ENCODE measurements at regions not wholly inside any gene's neighbourhood (a gene's known extent, or its start where the extent isn't known, plus 50 kb on each side); places are given as distances from the start of the nearest gene placed in this dataset.

GRCh38 chr11:90818196-90818745 is 595.4 kb upstream of the CHORDC1 start:
- Histone ChIP-seq H3K9ac (ENCODE audit: low read length in 5 of 5) (no peak overlapping the region), H3K9me3 (ENCODE audit: control insufficient read depth in 5 of 5, low read length in 5 of 5) (no peaks in the 10 kb centered on the region), H3K27ac (ENCODE audit: low read depth, low read length) (no peak overlapping the region)

GRCh38 chr11:90809581-90809980 is 586.7 kb upstream of the CHORDC1 start:
- peaks cover 0 to 4% (median 0%) of the 10 kb centered on the region in 5 donors for H3K9me3 ChIP-seq (ENCODE audit: control insufficient read depth in 5 of 5, low read length in 5 of 5)
- no peak overlapping the region for H3K27ac ChIP-seq (ENCODE audit: low read depth, low read length)
- H3K9ac ChIP-seq (ENCODE audit: low read length in 5 of 5): no peak overlapping the region
- H3K27me3 ChIP-seq (ENCODE audit: control insufficient read depth in 5 of 5, insufficient read depth in 4 of 5, low read length in 5 of 5): no peaks in the 10 kb centered on the region
- H3K4me1 ChIP-seq (ENCODE audit: control insufficient read depth in 5 of 5, insufficient read depth in 5 of 5, low read length in 5 of 5): no peaks in the 10 kb centered on the region
- H3K4me3 ChIP-seq (ENCODE audit: low read depth in 1 of 5, low read length in 5 of 5): no peak overlapping the region
- H3K36me3 ChIP-seq (ENCODE audit: control insufficient read depth in 5 of 5, insufficient read depth in 5 of 5, low read length in 5 of 5): no peaks in the 10 kb centered on the region

More at GRCh38 chr11:90818196-90818745, 595.4 kb upstream of the CHORDC1 start:
- no peak overlapping the region for H3K4me3 ChIP-seq (ENCODE audit: low read depth in 1 of 5, low read length in 5 of 5)
- no peaks in the 10 kb centered on the region for H3K36me3 ChIP-seq (ENCODE audit: control insufficient read depth in 5 of 5, insufficient read depth in 5 of 5, low read length in 5 of 5)
- no peaks in the 10 kb centered on the region for H3K27me3 ChIP-seq (ENCODE audit: control insufficient read depth in 5 of 5, insufficient read depth in 4 of 5, low read length in 5 of 5)
- no peaks in the 10 kb centered on the region for H3K4me1 ChIP-seq (ENCODE audit: control insufficient read depth in 5 of 5, insufficient read depth in 5 of 5, low read length in 5 of 5)

GRCh38 chr11:90805172-90805571 is 582.3 kb upstream of the CHORDC1 start:
- Histone ChIP-seq H3K9ac (ENCODE audit: low read length in 5 of 5) (no peak overlapping the region), H3K9me3 (ENCODE audit: control insufficient read depth in 5 of 5, low read length in 5 of 5) (no peaks in the 10 kb centered on the region), H3K27me3 (ENCODE audit: control insufficient read depth in 5 of 5, insufficient read depth in 4 of 5, low read length in 5 of 5) (no peaks in the 10 kb centered on the region), H3K4me1 (ENCODE audit: control insufficient read depth in 5 of 5, insufficient read depth in 5 of 5, low read length in 5 of 5) (no peaks in the 10 kb centered on the region), H3K27ac (ENCODE audit: low read depth, low read length) (no peak overlapping the region), H3K4me3 (ENCODE audit: low read depth in 1 of 5, low read length in 5 of 5) (no peak overlapping the region), H3K36me3 (ENCODE audit: control insufficient read depth in 5 of 5, insufficient read depth in 5 of 5, low read length in 5 of 5) (no peaks in the 10 kb centered on the region)

- no peaks in the 10 kb centered on the region for H3K9me3 ChIP-seq (ENCODE audit: control insufficient read depth in 5 of 5, low read length in 5 of 5)
- no peak overlapping the region for H3K9ac ChIP-seq (ENCODE audit: low read length in 5 of 5)
- no peak overlapping the region for H3K4me3 ChIP-seq (ENCODE audit: low read depth in 1 of 5, low read length in 5 of 5)
- H3K27ac ChIP-seq (ENCODE audit: low read depth, low read length): no peak overlapping the region
- H3K27me3 ChIP-seq (ENCODE audit: control insufficient read depth in 5 of 5, insufficient read depth in 4 of 5, low read length in 5 of 5): no peaks in the 10 kb centered on the region
- no peaks in the 10 kb centered on the region for H3K36me3 ChIP-seq (ENCODE audit: control insufficient read depth in 5 of 5, insufficient read depth in 5 of 5, low read length in 5 of 5)
- no peaks in the 10 kb centered on the region for H3K4me1 ChIP-seq (ENCODE audit: control insufficient read depth in 5 of 5, insufficient read depth in 5 of 5, low read length in 5 of 5)
Observed at GRCh38 chr11:90803831-90804230, 581.0 kb upstream of the CHORDC1 start.

GRCh38 chr11:90803366-90803765 is 580.5 kb upstream of the CHORDC1 start:
- no peak overlapping the region for H3K27ac ChIP-seq (ENCODE audit: low read depth, low read length)
- no peaks in the 10 kb centered on the region for H3K9me3 ChIP-seq (ENCODE audit: control insufficient read depth in 5 of 5, low read length in 5 of 5)
- H3K36me3 ChIP-seq (ENCODE audit: control insufficient read depth in 5 of 5, insufficient read depth in 5 of 5, low read length in 5 of 5): no peaks in the 10 kb centered on the region
- no peak overlapping the region for H3K4me3 ChIP-seq (ENCODE audit: low read depth in 1 of 5, low read length in 5 of 5)
- H3K4me1 ChIP-seq (ENCODE audit: control insufficient read depth in 5 of 5, insufficient read depth in 5 of 5, low read length in 5 of 5): no peaks in the 10 kb centered on the region
- H3K27me3 ChIP-seq (ENCODE audit: control insufficient read depth in 5 of 5, insufficient read depth in 4 of 5, low read length in 5 of 5): no peaks in the 10 kb centered on the region
- no peak overlapping the region for H3K9ac ChIP-seq (ENCODE audit: low read length in 5 of 5)

- Histone ChIP-seq H3K4me1 (ENCODE audit: control insufficient read depth in 5 of 5, insufficient read depth in 5 of 5, low read length in 5 of 5) (no peaks in the 10 kb centered on the region), H3K27me3 (ENCODE audit: control insufficient read depth in 5 of 5, insufficient read depth in 4 of 5, low read length in 5 of 5) (no peaks in the 10 kb centered on the region), H3K4me3 (ENCODE audit: low read depth in 1 of 5, low read length in 5 of 5) (no peak overlapping the region), H3K9me3 (ENCODE audit: control insufficient read depth in 5 of 5, low read length in 5 of 5) (no peaks in the 10 kb centered on the region), H3K9ac (ENCODE audit: low read length in 5 of 5) (no peak overlapping the region), H3K36me3 (ENCODE audit: control insufficient read depth in 5 of 5, insufficient read depth in 5 of 5, low read length in 5 of 5) (no peaks in the 10 kb centered on the region), H3K27ac (ENCODE audit: low read depth, low read length) (no peak overlapping the region)
Observed at GRCh38 chr11:90798769-90799168, 575.9 kb upstream of the CHORDC1 start.

GRCh38 chr11:90795746-90796145 is 572.9 kb upstream of the CHORDC1 start:
- Histone ChIP-seq H3K27me3 (ENCODE audit: control insufficient read depth in 5 of 5, insufficient read depth in 4 of 5, low read length in 5 of 5) (no peaks in the 10 kb centered on the region), H3K4me3 (ENCODE audit: low read depth in 1 of 5, low read length in 5 of 5) (no peak overlapping the region), H3K9me3 (ENCODE audit: control insufficient read depth in 5 of 5, low read length in 5 of 5) (no peaks in the 10 kb centered on the region), H3K4me1 (ENCODE audit: control insufficient read depth in 5 of 5, insufficient read depth in 5 of 5, low read length in 5 of 5) (no peaks in the 10 kb centered on the region), H3K27ac (ENCODE audit: low read depth, low read length) (no peak overlapping the region), H3K9ac (ENCODE audit: low read length in 5 of 5) (no peak overlapping the region), H3K36me3 (ENCODE audit: control insufficient read depth in 5 of 5, insufficient read depth in 5 of 5, low read length in 5 of 5) (no peaks in the 10 kb centered on the region)

GRCh38 chr11:90788961-90789360 is 566.1 kb upstream of the CHORDC1 start:
- Histone ChIP-seq H3K36me3 (ENCODE audit: control insufficient read depth in 5 of 5, insufficient read depth in 5 of 5, low read length in 5 of 5) (no peaks in the 10 kb centered on the region), H3K27me3 (ENCODE audit: control insufficient read depth in 5 of 5, insufficient read depth in 4 of 5, low read length in 5 of 5) (no peaks in the 10 kb centered on the region), H3K9me3 (ENCODE audit: control insufficient read depth in 5 of 5, low read length in 5 of 5) (peaks cover 0 to 8% (median 4%) of the 10 kb centered on the region in 5 donors), H3K4me3 (ENCODE audit: low read depth in 1 of 5, low read length in 5 of 5) (no peak overlapping the region), H3K9ac (ENCODE audit: low read length in 5 of 5) (no peak overlapping the region), H3K27ac (ENCODE audit: low read depth, low read length) (no peak overlapping the region), H3K4me1 (ENCODE audit: control insufficient read depth in 5 of 5, insufficient read depth in 5 of 5, low read length in 5 of 5) (no peaks in the 10 kb centered on the region)

GRCh38 chr11:90784241-90784814 is 561.5 kb upstream of the CHORDC1 start:
- no peaks in the 10 kb centered on the region for H3K27me3 ChIP-seq (ENCODE audit: control insufficient read depth in 5 of 5, insufficient read depth in 4 of 5, low read length in 5 of 5)

GRCh38 chr11:90783111-90783510 is 560.3 kb upstream of the CHORDC1 start:
- no peak overlapping the region for H3K4me3 ChIP-seq (ENCODE audit: low read depth in 1 of 5, low read length in 5 of 5)
- H3K27me3 ChIP-seq (ENCODE audit: control insufficient read depth in 5 of 5, insufficient read depth in 4 of 5, low read length in 5 of 5): no peaks in the 10 kb centered on the region
- H3K27ac ChIP-seq (ENCODE audit: low read depth, low read length): no peak overlapping the region
- H3K9me3 ChIP-seq (ENCODE audit: control insufficient read depth in 5 of 5, low read length in 5 of 5): peaks cover 0 to 6% (median 4%) of the 10 kb centered on the region in 5 donors
- H3K4me1 ChIP-seq (ENCODE audit: control insufficient read depth in 5 of 5, insufficient read depth in 5 of 5, low read length in 5 of 5): no peaks in the 10 kb centered on the region
- no peak overlapping the region for H3K9ac ChIP-seq (ENCODE audit: low read length in 5 of 5)
- H3K36me3 ChIP-seq (ENCODE audit: control insufficient read depth in 5 of 5, insufficient read depth in 5 of 5, low read length in 5 of 5): no peaks in the 10 kb centered on the region

More at GRCh38 chr11:90784241-90784814, 561.5 kb upstream of the CHORDC1 start:
- Histone ChIP-seq H3K4me3 (ENCODE audit: low read depth in 1 of 5, low read length in 5 of 5) (no peak overlapping the region), H3K9me3 (ENCODE audit: control insufficient read depth in 5 of 5, low read length in 5 of 5) (peaks cover 0 to 8% (median 4%) of the 10 kb centered on the region in 5 donors), H3K4me1 (ENCODE audit: control insufficient read depth in 5 of 5, insufficient read depth in 5 of 5, low read length in 5 of 5) (no peaks in the 10 kb centered on the region), H3K36me3 (ENCODE audit: control insufficient read depth in 5 of 5, insufficient read depth in 5 of 5, low read length in 5 of 5) (no peaks in the 10 kb centered on the region), H3K27ac (ENCODE audit: low read depth, low read length) (no peak overlapping the region), H3K9ac (ENCODE audit: low read length in 5 of 5) (no peak overlapping the region)
